ENCODE measurements at regions not wholly inside any gene's neighbourhood (a gene's known extent, or its start where the extent isn't known, plus 50 kb on each side); places are given as distances from the start of the nearest gene placed in this dataset.

- Histone ChIP-seq H3K4me3 (ENCODE audit: low read length) (no peak overlapping the region), H3K4me2 (ENCODE audit: low read depth, low read length) (no peak overlapping the region), H3K36me3 (replicated peaks; ENCODE audit: insufficient read depth, low read length) (no peaks in the 10 kb centered on the region), H2AFZ (ENCODE audit: low read length) (no peak overlapping the region), H3K27ac (ENCODE audit: low read length) (no peak overlapping the region), H3K4me1 (ENCODE audit: low read length) (no peaks in the 10 kb centered on the region), H3K27me3 (replicated peaks; ENCODE audit: insufficient read depth, low read length) (no peaks in the 10 kb centered on the region), H3K79me2 (ENCODE audit: low read length) (no peaks in the 10 kb centered on the region), H4K20me1 (ENCODE audit: insufficient read depth, low read length) (no peaks in the 10 kb centered on the region), H3K9me3 (replicated peaks; ENCODE audit: insufficient read depth, low read length) (no peaks in the 10 kb centered on the region), H3K9ac (ENCODE audit: low read length) (no peak overlapping the region), H3F3A (ENCODE audit: insufficient read depth, low read length) (no peaks in the 10 kb centered on the region), H3K9me2 (replicated peaks; ENCODE audit: insufficient read depth, low read length) (no peaks in the 10 kb centered on the region)
- TF ChIP-seq EZH2phosphoT487 (IDR thresholded peaks at IDR 0.05; ENCODE audit: low read length), result no peak
- TF ChIP-seq EZH2 (optimal IDR thresholded peaks at IDR 0.05; ENCODE audit: low read depth, low read length), result no peak
- TF ChIP-seq CTCF (IDR thresholded peaks at IDR 0.05; ENCODE audit: low read length), result no peak
- no peak for DNase-seq
These were observed 263.8 kb upstream of the MEOX2 start for GRCh38 chr7:15950299-15950698.

- no peak for TF ChIP-seq EZH2 (optimal IDR thresholded peaks at IDR 0.05; ENCODE audit: low read depth, low read length)
- no peak for TF ChIP-seq EZH2phosphoT487 (IDR thresholded peaks at IDR 0.05; ENCODE audit: low read length)
- no peak for TF ChIP-seq CTCF (IDR thresholded peaks at IDR 0.05; ENCODE audit: low read length)
- H3K27me3 ChIP-seq (replicated peaks; ENCODE audit: insufficient read depth, low read length), result no peaks in the 10 kb centered on the region
- H3K27ac ChIP-seq (ENCODE audit: low read length), result no peak overlapping the region
- no peak overlapping the region for H3K9ac ChIP-seq (ENCODE audit: low read length)
- H3K4me2 ChIP-seq (ENCODE audit: low read depth, low read length), result no peak overlapping the region
- H3K9me2 ChIP-seq (replicated peaks; ENCODE audit: insufficient read depth, low read length), result no peaks in the 10 kb centered on the region
- H3K4me3 ChIP-seq (ENCODE audit: low read length), result no peak overlapping the region
- H3K9me3 ChIP-seq (replicated peaks; ENCODE audit: insufficient read depth, low read length), result no peaks in the 10 kb centered on the region
- no peaks in the 10 kb centered on the region for H3F3A ChIP-seq (ENCODE audit: insufficient read depth, low read length)
- H3K4me1 ChIP-seq (ENCODE audit: low read length), result no peaks in the 10 kb centered on the region
- no peaks in the 10 kb centered on the region for H3K79me2 ChIP-seq (ENCODE audit: low read length)
- H3K36me3 ChIP-seq (replicated peaks; ENCODE audit: insufficient read depth, low read length), result no peaks in the 10 kb centered on the region
- DNase-seq, result no peak
- H2AFZ ChIP-seq (ENCODE audit: low read length), result no peak overlapping the region
- H4K20me1 ChIP-seq (ENCODE audit: insufficient read depth, low read length), result no peaks in the 10 kb centered on the region
These were observed 261.3 kb upstream of the MEOX2 start for GRCh38 chr7:15947754-15948153.

GRCh38 chr7:15938115-15938514 is 251.6 kb upstream of the MEOX2 start:
- H3K4me3 ChIP-seq (ENCODE audit: low read length), result no peak overlapping the region
- no peaks in the 10 kb centered on the region for H3F3A ChIP-seq (ENCODE audit: insufficient read depth, low read length)
- H3K9ac ChIP-seq (ENCODE audit: low read length), result no peak overlapping the region
- H3K9me2 ChIP-seq (replicated peaks; ENCODE audit: insufficient read depth, low read length), result no peaks in the 10 kb centered on the region
- H3K27ac ChIP-seq (ENCODE audit: low read length), result no peak overlapping the region
- no peak for DNase-seq
- H3K4me2 ChIP-seq (ENCODE audit: low read depth, low read length), result no peak overlapping the region
- no peak overlapping the region for H2AFZ ChIP-seq (ENCODE audit: low read length)
- no peaks in the 10 kb centered on the region for H3K9me3 ChIP-seq (replicated peaks; ENCODE audit: insufficient read depth, low read length)
- no peaks in the 10 kb centered on the region for H3K27me3 ChIP-seq (replicated peaks; ENCODE audit: insufficient read depth, low read length)
- H3K79me2 ChIP-seq (ENCODE audit: low read length), result no peaks in the 10 kb centered on the region
- H3K4me1 ChIP-seq (ENCODE audit: low read length), result no peaks in the 10 kb centered on the region
- no peaks in the 10 kb centered on the region for H4K20me1 ChIP-seq (ENCODE audit: insufficient read depth, low read length)
- TF ChIP-seq EZH2phosphoT487 (IDR thresholded peaks at IDR 0.05; ENCODE audit: low read length), result no peak
- no peaks in the 10 kb centered on the region for H3K36me3 ChIP-seq (replicated peaks; ENCODE audit: insufficient read depth, low read length)

- Histone ChIP-seq H3K9ac (ENCODE audit: low read length) (no peak overlapping the region), H3K36me3 (replicated peaks; ENCODE audit: insufficient read depth, low read length) (no peaks in the 10 kb centered on the region), H2AFZ (ENCODE audit: low read length) (no peak overlapping the region), H3K27me3 (replicated peaks; ENCODE audit: insufficient read depth, low read length) (no peaks in the 10 kb centered on the region), H3F3A (ENCODE audit: insufficient read depth, low read length) (no peaks in the 10 kb centered on the region), H3K4me1 (ENCODE audit: low read length) (no peaks in the 10 kb centered on the region), H4K20me1 (ENCODE audit: insufficient read depth, low read length) (no peaks in the 10 kb centered on the region), H3K79me2 (ENCODE audit: low read length) (no peaks in the 10 kb centered on the region), H3K9me2 (replicated peaks; ENCODE audit: insufficient read depth, low read length) (no peaks in the 10 kb centered on the region), H3K4me3 (ENCODE audit: low read length) (no peak overlapping the region), H3K27ac (ENCODE audit: low read length) (no peak overlapping the region), H3K9me3 (replicated peaks; ENCODE audit: insufficient read depth, low read length) (no peaks in the 10 kb centered on the region), H3K4me2 (ENCODE audit: low read depth, low read length) (no peak overlapping the region)
- no peak for DNase-seq
- TF ChIP-seq EZH2phosphoT487 (IDR thresholded peaks at IDR 0.05; ENCODE audit: low read length) (no peak), CTCF (IDR thresholded peaks at IDR 0.05; ENCODE audit: low read length) (no peak), EZH2 (optimal IDR thresholded peaks at IDR 0.05; ENCODE audit: low read depth, low read length) (no peak)
These were observed 251.1 kb upstream of the MEOX2 start for GRCh38 chr7:15937571-15937970.

All from MM.1S (cell line).